ENCODE measurements at regions not wholly inside any gene's neighbourhood (a gene's known extent, or its start where the extent isn't known, plus 50 kb on each side); places are given as distances from the start of the nearest gene placed in this dataset.
"Not testable (repeated sequence)": the region's sequence is repeated elsewhere in the genome, so short reads cannot be mapped to it uniquely, and the experiment has no call there.

DNA sequence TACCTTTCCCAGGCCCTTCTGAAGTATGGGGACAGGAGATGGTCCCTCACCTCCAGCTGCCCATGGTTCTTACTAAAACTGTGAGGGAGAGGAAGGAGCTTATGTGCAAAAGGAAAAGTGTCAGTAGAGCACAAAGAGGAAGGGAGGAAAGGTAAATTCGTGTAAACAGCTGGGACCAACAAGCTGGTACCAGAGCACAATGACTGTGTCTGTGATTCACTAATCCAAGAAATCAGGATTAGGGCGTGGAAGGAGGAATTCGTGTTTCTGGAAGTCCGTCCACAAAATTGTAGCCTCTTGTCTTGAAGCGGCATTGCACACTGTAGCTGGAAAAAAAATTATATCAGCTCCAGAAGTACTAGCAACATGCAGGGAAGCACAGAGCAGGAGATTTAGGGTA lies 129.0 kb upstream of the RREB1 start:
- no peak for DNase-seq (ENCODE audit: low spot score)

DNA sequence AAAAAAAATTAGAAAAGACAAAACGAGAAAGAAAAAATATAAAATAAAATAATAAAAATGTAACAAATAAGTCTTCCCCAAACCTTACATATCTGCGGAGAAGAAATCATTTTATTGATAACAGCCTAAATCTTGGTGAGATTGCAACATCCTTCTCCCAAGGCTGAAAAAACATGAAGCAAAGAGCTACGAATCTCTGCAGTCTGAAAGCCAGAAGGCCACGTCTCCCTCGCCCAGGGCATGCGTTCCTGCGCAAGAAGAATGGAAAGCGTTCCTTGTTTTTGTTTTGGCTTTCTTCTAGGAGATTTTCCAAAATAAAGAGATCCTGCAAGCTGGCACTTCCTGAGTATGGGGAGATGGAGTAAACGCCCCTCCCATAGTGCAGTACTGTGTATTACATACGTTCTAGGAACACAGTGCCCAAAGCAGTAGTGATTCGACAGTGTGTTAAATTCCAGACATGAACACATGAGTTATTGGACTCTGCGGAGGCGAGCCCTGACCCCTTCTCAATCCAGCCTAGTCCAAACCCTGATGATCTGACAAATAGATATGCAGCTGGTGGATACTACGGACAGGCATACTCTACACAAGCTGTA lies 126.7 kb upstream of the RREB1 start:
- DNase-seq (ENCODE audit: low spot score), result peak; percentile 21

DNA sequence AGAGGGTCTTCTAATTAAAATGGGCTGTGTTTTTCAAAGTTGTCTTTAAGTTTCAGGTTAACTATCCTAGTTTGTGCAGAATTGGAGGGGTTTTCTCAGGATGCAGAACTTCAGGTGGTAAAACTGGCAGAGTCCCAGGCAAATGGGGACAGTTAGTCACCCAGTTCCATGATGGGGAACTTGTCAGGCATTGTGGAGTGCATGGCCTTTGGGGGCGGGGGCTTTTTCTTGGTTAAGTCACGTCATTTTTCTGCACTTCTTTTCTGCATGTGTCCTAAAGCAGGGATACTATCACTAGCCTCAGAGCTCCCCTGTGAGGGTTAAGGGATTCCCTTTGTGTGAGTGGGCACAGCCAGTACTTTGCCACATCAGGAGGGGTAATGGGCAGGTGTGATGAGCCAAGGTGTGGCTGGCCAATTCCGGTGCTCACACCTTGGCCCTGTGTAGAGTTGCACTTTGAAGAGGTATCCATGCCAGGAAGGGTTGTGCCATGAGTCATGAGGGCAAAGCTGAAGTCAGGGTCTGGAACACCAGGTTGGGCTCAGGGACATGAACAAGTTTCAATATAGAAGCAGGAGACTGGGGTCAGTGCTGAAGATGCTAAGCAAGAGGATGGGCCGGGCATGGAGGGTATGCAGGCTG lies 126.0 kb upstream of the RREB1 start:
- peak; percentile 98 for DNase-seq (ENCODE audit: low spot score)

DNA sequence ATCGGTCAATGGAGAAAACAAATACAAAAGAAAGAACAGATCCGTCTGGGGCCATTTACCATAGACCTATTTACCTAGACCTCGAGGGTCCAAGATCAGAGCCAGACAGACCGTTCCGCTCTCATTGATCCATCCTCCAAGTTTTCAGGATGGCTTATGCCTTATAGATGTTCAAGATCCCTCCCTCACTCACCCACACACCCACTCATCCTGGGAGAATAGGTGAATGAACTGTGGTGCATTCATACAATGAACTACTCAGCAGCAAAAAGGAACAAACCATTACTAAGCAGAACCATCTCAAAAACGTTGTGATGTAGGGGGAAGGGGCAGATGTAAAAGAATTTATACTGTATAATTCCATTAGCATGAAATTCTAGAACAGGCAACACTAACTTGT lies 125.1 kb upstream of the RREB1 start:
- peak; percentile 72 for DNase-seq (ENCODE audit: low spot score)

DNA sequence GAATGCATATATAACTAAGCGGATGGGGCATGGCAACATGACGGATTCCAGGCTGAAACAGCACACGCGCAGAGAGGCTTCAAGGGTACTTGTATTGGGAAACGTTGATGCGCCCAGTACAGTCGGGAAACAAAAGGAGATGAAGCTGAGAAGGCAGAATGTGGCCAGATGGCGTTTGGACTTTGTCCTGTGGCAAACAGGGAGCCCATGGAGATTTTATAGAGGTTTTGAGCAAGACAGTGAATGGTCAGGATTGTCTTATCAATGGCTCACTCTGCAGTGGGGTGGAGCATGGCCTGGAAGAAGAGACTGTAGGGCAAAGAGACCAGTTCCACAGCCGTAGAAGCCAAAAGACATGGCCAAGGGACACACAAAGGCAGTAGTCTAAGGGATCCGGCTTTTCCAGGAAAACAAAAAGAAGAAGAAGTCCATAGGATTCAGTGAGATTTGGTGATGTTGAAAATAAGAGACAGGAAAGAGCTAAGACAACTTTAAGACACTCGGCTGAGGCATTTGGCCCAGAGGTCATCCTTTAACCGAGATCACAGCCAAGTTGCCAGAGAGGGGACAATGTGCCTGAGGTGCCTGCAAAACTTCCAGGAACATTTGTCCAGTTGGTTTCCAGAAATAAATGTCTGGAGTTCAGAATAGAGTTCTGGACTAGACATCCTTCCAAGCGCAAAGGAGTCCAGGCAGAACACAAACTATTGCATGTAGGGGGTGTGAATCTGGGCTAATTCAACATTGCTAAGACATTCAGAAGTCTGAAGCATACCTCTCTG lies 123.0 kb upstream of the RREB1 start:
- peak; percentile 39 for DNase-seq (ENCODE audit: low spot score)

DNA sequence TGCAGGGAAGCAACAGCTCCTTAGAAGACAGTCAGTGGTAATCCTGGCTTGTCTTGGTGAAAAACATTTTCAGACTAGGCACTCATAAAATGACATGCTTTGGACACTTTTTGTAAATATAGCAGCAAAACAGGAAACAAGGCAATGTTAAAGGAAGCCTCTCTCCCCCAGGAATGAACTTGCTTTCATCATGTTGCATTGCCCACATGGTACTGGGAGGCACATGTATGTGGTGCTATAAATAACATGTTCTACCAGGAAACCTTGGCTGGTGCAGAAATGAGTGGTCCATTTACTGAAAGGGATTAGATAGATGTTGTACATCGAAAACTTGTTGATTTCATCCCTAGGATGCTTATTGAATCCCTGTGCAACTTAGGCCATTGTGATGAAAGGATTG lies 121.4 kb upstream of the RREB1 start:
- no peak for DNase-seq (ENCODE audit: low spot score)

DNA sequence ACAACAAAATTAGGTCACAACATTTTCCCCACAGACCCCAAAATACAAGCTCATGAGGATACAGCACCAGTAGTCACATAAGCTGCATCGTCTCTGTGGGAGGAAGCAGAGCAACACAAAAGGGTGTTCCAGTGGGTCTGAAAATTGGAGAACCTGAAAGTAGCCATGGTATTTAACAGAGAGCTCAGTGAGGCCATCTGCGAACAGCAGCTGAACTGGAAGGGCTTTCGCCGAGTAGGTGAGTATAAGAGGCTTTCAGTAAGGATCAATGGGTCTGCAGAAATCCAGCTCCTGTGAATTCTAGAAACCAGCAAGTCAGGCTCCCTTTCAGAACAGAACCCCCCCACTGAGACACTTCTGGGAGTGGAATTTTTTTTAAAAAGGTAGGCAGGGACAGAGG lies 120.0 kb upstream of the RREB1 start:
- no peak for DNase-seq (ENCODE audit: low spot score)

- DNase-seq (ENCODE audit: low spot score), result not testable (repeated sequence)
Observed at GRCh38 chr6:6990059-6990458, 117.7 kb upstream of the RREB1 start.

GRCh38 chr6:6993503-6994237 lies 114.1 kb upstream of the RREB1 start:
- DNase-seq (ENCODE audit: low spot score), result no peak

DNA sequence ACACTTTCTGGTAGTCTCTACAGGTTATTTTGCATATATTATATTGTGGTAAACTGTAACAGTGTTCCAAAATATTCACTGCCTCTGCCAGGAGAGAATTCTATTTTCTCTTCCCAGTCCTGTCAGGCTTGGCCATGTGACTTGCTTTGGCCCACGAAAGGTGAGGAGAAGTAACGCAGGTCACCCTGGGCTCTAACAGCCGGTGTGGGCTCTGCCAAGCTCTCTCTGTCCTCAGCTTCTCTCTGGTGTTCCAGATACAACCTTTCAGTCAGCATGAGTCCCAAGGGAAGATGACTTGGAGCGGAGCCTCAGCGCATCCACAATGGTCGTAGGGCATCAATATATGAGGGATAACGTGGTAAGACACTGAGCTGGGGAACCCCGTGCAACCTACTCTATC lies 113.0 kb upstream of the RREB1 start:
- DNase-seq (ENCODE audit: low spot score), result no peak

DNA sequence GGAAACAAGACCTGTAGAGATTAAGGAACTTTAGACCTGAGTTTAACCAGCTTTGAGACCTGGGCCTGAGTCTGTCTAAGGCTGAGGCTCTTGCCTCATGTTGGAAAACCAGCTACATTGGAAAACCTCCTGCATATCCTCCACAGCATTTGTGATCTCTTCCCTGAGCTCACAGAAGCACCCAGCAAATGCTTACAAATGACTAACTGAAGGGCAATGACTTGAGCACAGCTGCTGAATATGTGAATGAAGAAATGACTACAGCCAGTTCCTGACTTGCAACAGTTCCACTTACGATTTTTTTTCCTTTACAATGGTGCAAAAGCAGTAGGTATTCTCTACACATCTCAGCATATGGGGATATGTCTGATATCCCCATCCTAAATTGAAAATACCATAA lies 112.4 kb upstream of the RREB1 start:
- no peak for DNase-seq (ENCODE audit: low spot score)

DNA sequence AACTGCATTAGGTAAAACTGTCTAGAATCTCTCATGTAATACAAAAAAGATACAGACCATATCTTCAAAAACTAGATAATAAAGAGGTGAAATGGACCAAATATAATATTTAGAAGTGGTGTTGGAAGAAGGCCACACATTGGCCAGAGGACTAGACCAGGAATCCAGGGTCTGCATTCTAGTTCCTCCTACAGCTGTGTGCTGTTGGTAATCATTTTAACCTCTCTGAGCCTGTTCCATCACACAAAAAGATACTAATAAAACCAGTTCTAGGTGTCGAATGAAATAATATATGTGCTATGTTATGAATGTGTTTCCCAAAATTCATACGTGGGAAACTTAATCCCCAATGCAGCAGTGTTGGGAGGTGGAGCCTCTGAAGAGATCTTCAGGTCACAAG lies 111.6 kb upstream of the RREB1 start:
- no peak for DNase-seq (ENCODE audit: low spot score)

DNA sequence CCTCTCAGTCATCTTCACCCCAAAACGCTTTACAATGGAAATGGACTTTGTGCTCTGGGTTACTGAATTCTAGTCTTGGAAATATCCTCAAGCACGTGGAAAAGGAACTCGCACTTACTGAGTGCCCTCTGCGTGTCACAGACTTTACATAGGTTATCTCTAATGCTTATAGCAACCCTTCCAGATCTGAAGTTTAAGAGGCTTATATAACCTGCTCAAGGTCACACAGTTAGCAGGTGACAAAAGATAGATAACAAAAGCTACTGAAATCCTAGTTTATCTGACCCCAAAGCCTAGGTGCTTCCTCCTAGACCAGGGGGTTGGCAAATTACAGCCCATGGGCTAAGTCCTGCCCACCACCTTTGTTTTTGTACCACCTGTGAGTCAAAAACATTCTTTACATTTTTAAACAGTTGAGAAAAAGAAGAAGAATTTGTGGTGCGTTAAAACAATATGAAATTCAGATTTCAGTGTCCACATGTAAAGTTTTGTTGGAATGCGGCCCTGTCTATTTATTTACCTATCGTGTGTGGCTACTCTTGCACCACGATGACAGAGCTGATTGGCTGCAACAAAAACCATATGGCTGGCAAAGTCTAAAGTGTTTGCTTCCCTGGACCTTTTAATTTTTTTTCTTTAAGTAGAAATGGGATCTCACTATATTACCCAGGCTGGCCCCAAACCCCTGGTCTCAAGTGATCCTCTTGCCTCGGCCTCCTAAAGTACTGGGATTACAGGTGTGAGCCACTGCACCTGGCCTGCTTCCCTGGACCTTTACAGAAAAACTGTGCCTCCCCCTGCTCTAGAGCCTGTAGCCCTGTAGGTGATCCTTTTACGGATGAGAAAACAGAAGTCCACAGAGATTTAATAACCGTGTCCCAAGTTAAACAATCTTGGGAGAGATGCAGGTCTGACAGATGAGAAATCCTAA lies 110.2 kb upstream of the RREB1 start:
- no peak for DNase-seq (ENCODE audit: low spot score)

DNA sequence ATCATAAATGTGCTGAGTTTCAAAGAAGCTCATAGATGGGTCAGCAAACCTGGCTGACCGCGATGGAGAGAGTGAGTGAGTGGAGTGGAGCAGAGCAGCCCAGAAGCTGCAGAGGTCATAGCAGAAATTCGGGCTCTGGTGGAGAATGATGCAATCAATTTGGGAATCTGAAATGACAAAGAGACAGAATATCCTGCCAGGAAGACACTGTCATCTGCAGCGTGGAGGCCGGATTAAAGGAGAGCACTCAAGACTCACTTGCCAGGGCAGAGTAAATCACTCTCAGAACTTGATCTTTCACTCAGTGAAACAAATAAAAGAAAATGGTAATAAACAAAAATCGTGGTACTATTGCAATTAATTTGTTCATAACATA lies 109.6 kb upstream of the RREB1 start:
- peak; percentile 26 for DNase-seq (ENCODE audit: low spot score)

DNA sequence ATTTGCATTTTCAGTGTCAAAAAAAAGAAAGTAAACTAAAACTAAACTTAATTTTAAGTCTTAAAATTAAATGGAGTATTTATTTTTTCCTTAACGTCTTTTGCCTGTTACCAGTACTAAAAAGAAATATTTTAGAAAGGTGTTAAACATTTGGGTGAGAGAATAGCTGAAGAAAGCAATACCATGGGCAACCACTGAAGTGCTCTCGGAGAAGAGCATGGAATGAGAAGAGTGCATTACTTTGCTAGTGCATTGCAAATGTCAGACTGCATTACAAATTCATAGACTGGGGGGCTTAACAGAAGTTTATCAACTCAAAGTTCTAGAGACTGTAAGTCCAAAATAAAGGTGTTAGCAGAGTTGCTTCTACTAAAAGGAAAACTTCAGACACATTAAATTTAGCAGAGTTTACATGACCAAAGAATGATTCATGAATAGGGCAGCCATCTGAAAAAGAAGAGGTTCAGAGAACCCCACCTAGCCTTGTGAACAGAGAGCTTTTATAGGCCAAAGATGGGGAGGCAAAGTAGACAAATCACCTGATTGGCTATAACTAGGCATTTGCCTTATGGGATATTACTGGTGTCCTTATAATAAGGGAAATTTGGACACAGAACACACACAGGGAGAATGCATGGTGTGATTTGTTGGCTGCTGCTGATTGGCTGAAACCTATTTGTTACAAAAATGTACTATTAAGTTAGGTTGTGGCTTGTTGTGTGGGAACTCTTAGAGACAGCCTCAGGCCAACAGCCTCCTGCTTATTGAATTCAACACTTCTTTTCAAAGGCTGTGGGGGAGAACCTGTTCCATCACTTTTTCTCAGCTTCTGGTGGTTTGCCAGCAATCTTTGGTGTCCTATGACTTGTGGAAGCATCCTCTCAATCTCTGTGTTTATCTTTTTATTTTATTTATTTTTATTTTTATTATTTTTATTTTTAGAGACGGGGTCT lies 106.7 kb upstream of the RREB1 start:
- no peak for DNase-seq (ENCODE audit: low spot score)

DNA sequence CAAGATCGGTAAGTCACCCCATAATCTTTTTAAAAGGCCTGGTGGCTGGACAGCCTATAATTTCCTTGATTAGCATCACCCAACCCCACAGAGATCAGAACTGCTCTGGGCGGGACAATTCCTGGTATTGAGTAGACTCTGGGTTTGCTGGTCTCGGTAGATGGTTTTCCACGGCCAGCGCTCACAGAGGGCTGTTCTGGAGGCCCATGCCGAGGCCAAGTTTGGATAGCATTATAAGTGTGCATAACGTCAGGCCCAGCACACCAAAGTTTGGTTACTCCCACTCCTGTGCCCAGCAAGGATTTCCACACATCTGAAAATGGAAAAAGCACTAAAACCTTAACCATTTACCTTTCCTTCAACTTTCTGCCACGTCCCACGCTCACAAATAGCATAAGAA lies 104.7 kb upstream of the RREB1 start:
- DNase-seq (ENCODE audit: low spot score), result no peak

- no peak for DNase-seq (ENCODE audit: low spot score)
Observed at GRCh38 chr6:7004581-7005297, 103.0 kb upstream of the RREB1 start.

GRCh38 chr6:7006515-7007191 lies 101.1 kb upstream of the RREB1 start:
- DNase-seq (ENCODE audit: low spot score), result no peak

- no peak for DNase-seq (ENCODE audit: low spot score)
Observed at GRCh38 chr6:7008451-7008988, 99.2 kb upstream of the RREB1 start.

Measured in SW480 (cell line).